ACHN (cell line): ENCODE measurements at regions not wholly inside any gene's neighbourhood (a gene's known extent, or its start where the extent isn't known, plus 50 kb on each side); places are given as distances from the start of the nearest gene placed in this dataset.

Experiments
- DNase-seq: peaks from one replicate; pipeline ENCODE4 v3.0.0-alpha.2; 2015
- in situ Hi-C: cut with HindIII; loops from 2 replicates; pipeline ENCODE4 v1.10.0; 2017; ENCODE audit warnings: low sequenced_read_pairs, low pct_ligation_motif_present, low pct_unique_long_range_greater_than_20kb

- in situ Hi-C loops = no loop called here
- DNase-seq = no peak
Observed at GRCh38 chr1:10848109-10848684, 51.8 kb upstream of the CASZ1 start.

GRCh38 chr1:10850026-10850425, 53.6 kb upstream of the CASZ1 start:
- in situ Hi-C loops = no loop called here
- DNase-seq = no peak

GRCh38 chr1:10851024-10852013, 54.9 kb upstream of the CASZ1 start:
- in situ Hi-C loops = no loop called here
- no peak for DNase-seq

- in situ Hi-C loops = no loop called here
Observed at GRCh38 chr1:10852018-10852417, 55.6 kb upstream of the CASZ1 start.

GRCh38 chr1:10852486-10852885, 56.0 kb upstream of the CASZ1 start:
- in situ Hi-C loops = no loop called here
- DNase-seq = no peak

More at GRCh38 chr1:10852018-10852417, 55.6 kb upstream of the CASZ1 start:
- DNase-seq = no peak

GRCh38 chr1:10852998-10853520, 56.6 kb upstream of the CASZ1 start:
- in situ Hi-C loops = no loop called here
- DNase-seq = no peak

- DNase-seq = no peak
- in situ Hi-C loops = no loop called here
Observed at GRCh38 chr1:10853701-10854100, 57.3 kb upstream of the CASZ1 start.

GRCh38 chr1:10854856-10855459, 58.5 kb upstream of the CASZ1 start:
- in situ Hi-C loops = no loop called here

GRCh38 chr1:10856176-10856683, 59.8 kb upstream of the CASZ1 start:
- no peak for DNase-seq
- in situ Hi-C loops = no loop called here

More at GRCh38 chr1:10854856-10855459, 58.5 kb upstream of the CASZ1 start:
- DNase-seq = no peak

GRCh38 chr1:10856863-10857598, 60.6 kb upstream of the CASZ1 start:
- no peak for DNase-seq
- in situ Hi-C loops = no loop called here

GRCh38 chr1:10857687-10858086, 61.2 kb upstream of the CASZ1 start:
- no peak for DNase-seq
- in situ Hi-C loops = no loop called here

GRCh38 chr1:10860218-10860617, 63.8 kb upstream of the CASZ1 start:
- no peak for DNase-seq
- in situ Hi-C loops = no loop called here

- in situ Hi-C loops = no loop called here
Observed at GRCh38 chr1:10860682-10861081, 64.2 kb upstream of the CASZ1 start.

GRCh38 chr1:10861822-10862221, 65.4 kb upstream of the CASZ1 start:
- no peak for DNase-seq
- in situ Hi-C loops = no loop called here

More at GRCh38 chr1:10860682-10861081, 64.2 kb upstream of the CASZ1 start:
- no peak for DNase-seq

- in situ Hi-C loops = no loop called here
- DNase-seq = no peak
Observed at GRCh38 chr1:10862743-10863335, 66.4 kb upstream of the CASZ1 start.

- no peak for DNase-seq
- in situ Hi-C loops = no loop called here
Observed at GRCh38 chr1:10863886-10864285, 67.4 kb upstream of the CASZ1 start.

GRCh38 chr1:10864776-10865175, 68.3 kb upstream of the CASZ1 start:
- in situ Hi-C loops = no loop called here
- DNase-seq = no peak
